K562 (cell line): ENCODE measurements at regions not wholly inside any gene's neighbourhood (a gene's known extent, or its start where the extent isn't known, plus 50 kb on each side); places are given as distances from the start of the nearest gene placed in this dataset.

Experiments
- BHLHE40 ChIP-seq: IDR thresholded peaks from 2 replicates; pipeline ENCODE4 v1.6.1; 2011; ENCODE audit warnings: low read length, improper control_type of control experiment
- CTCF ChIP-seq, 3 experiments: IDR thresholded peaks in 2 of 3; conservative IDR thresholded peaks in 1 of 3; 2 replicates each; pipeline ENCODE4 v1.5.1; 2011 to 2012; ENCODE audit warnings: low read length in 3 of 3, mild to moderate bottlenecking in 3 of 3, control low read depth in 2 of 3, improper control_type of control experiment in 1 of 3, inconsistent platforms in 1 of 3, low read depth in 1 of 3, mixed read lengths in 1 of 3, moderate library complexity in 1 of 3; ENCODE audit not compliant: insufficient read depth in 2 of 3
- EZH2 ChIP-seq: IDR thresholded peaks from 2 replicates; pipeline ENCODE4 v1.6.1; 2012; ENCODE audit warnings: low read depth, mild to moderate bottlenecking, inconsistent platforms, low read length, borderline replicate concordance
- FOXM1 ChIP-seq, 2 experiments: fragments of 450-650 bp in 1 of 2; sonication (generic) in 1 of 2; formaldehyde crosslinking in 1 of 2; IDR thresholded peaks; 2 replicates each; pipeline versions ENCODE4 v1.6.1 to v1.9.0; 2017 to 2022; ENCODE audit warnings: low read depth in 2 of 2, mild to moderate bottlenecking in 2 of 2, missing genetic modification reagents in 1 of 2, moderate library complexity in 1 of 2
- GABPB1 ChIP-seq: sonication (generic); formaldehyde crosslinking; IDR thresholded peaks from 2 replicates; pipeline ENCODE4 v1.8.0; 2022; ENCODE audit warnings: mild to moderate bottlenecking, missing genetic modification reagents
- IRF1 ChIP-seq: sonication (generic); formaldehyde crosslinking; IDR thresholded peaks from 2 replicates; pipeline ENCODE4 v1.8.0; 2022; ENCODE audit warnings: missing genetic modification reagents, mild to moderate bottlenecking, borderline replicate concordance
- PBX2 ChIP-seq, 2 experiments: IDR thresholded peaks in 1 of 2; conservative IDR thresholded peaks in 1 of 2; 2 replicates each; pipeline ENCODE4 v1.6.1; 2016; ENCODE audit warnings: low read depth in 2 of 2, mild to moderate bottlenecking in 1 of 2, missing compliant biosample characterization in 1 of 2, missing genetic modification characterization in 1 of 2, moderate library complexity in 1 of 2
- POLR2A ChIP-seq: fragments of 450-650 bp; conservative IDR thresholded peaks from 2 replicates; pipeline ENCODE4 v1.6.1; 2016
- RBM14 ChIP-seq: fragments of 200-400 bp; formaldehyde crosslinking; IDR thresholded peaks from 2 replicates; pipeline ENCODE4 v1.6.1; 2018; ENCODE audit warnings: low read depth, mild to moderate bottlenecking, low read length, moderate library complexity, borderline replicate concordance; ENCODE audit not compliant: insufficient read depth
- SIN3A ChIP-seq, 2 experiments: fragments of 150-350 bp in 1 of 2; IDR thresholded peaks; 2 replicates each; pipeline ENCODE4 v1.6.1; 2011 to 2016; ENCODE audit warnings: borderline replicate concordance in 2 of 2, low read depth in 2 of 2, low read length in 2 of 2, mild to moderate bottlenecking in 2 of 2, moderate library complexity in 2 of 2; ENCODE audit not compliant: control insufficient read depth in 1 of 2
- ZNF263 ChIP-seq: sonication (generic); formaldehyde crosslinking; IDR thresholded peaks from 2 replicates; pipeline ENCODE4 v1.8.0; 2022; ENCODE audit warnings: mild to moderate bottlenecking, missing genetic modification reagents, borderline replicate concordance
- ZNF324 ChIP-seq: fragments of 250-450 bp; sonication (Bioruptor Pico); IDR thresholded peaks from 2 replicates; pipeline ENCODE4 v1.4.0; 2020; ENCODE audit warnings: mild to moderate bottlenecking

DNA sequence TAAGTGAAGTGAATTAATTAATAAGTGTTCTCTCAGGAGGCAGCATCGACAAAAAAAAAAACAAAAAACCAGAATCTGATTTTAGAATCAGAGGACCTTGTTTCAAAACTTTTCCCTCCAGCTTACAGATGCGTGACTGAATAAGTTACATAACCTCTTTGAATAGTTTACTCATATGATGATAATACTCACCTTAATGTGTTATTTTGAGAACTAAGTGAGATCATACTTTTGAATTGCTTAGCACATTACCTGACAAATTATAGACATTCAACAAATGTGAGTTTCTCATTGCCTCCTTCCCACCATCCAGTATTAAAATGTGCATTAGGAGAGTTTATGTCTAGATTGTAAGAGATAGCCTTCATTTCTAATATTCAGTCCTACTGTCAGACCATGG, 94.0 kb downstream of the SOX2 start:
- TF ChIP-seq BHLHE40: no peak
- TF ChIP-seq CTCF (IDR thresholded peaks at IDR 0.05 in 2 of 3, conservative IDR thresholded peaks at IDR 0.05 in 1 of 3; ENCODE audit: insufficient read depth in 2 of 3, low read depth in 1 of 3, low read length in 3 of 3): no peak
- no peak for TF ChIP-seq ZNF324 (CRISPR knock-in tag)
- TF ChIP-seq EZH2: no peak
- no peak for TF ChIP-seq SIN3A (IDR thresholded peaks at IDR 0.05; ENCODE audit: borderline replicate concordance in 2 of 2, control insufficient read depth in 1 of 2, low read depth in 2 of 2, low read length in 2 of 2)
- no peak for TF ChIP-seq ZNF263 (CRISPR knock-in tag)
- TF ChIP-seq FOXM1 (IDR thresholded peaks at IDR 0.05; ENCODE audit: low read depth): no peak
- no peak for TF ChIP-seq FOXM1 (CRISPR knock-in tag; IDR thresholded peaks at IDR 0.05; ENCODE audit: low read depth)
- TF ChIP-seq IRF1: no peak
- no peak for TF ChIP-seq RBM14
- TF ChIP-seq GABPB1 (CRISPR knock-in tag): no peak
- TF ChIP-seq POLR2A: no peak
- no peak for TF ChIP-seq PBX2 (CRISPR knock-in tag; IDR thresholded peaks at IDR 0.05; ENCODE audit: low read depth)
- no peak for TF ChIP-seq PBX2 (tag; conservative IDR thresholded peaks at IDR 0.05; ENCODE audit: low read depth)
